ENCODE measurements at regions not wholly inside any gene's neighbourhood (a gene's known extent, or its start where the extent isn't known, plus 50 kb on each side); places are given as distances from the start of the nearest gene placed in this dataset.

DNA sequence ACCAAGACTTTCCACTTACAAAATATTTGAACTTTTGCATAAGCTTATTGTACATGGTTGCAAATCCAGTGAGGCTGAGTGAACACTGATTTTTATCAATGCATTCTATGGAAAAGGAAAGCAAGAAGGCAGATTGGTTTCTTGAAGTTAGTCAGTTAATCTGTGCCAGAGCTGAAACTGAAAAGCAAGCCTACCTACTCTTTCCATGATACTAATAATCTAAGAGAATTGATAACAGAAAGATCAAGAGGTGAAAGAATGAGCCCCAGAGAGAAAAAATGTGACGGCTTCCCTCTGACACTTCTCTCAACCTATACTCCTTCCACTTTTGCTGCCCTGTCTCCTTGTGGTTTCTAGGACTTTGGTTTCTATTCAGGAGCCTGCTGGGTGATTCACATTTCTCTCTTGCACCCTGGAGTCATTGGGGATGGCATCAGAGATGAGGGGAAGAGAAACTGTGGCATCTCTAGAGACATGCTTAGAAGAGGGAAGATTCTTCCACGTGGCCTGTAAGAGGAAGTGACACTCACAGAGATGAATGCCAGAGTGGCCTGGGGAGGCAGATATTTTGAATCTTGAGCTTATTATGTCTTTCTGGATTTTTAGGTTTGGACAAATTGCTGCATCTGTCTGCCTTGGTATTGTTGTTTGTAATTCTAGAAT is 158.6 kb upstream of the RIMS1 start:
- TF ChIP-seq POLR2A (IDR thresholded peaks at IDR 0.05; ENCODE audit: low read depth, low read length) (no peak), CTCF (IDR thresholded peaks at IDR 0.05; ENCODE audit: extremely low read depth in 1 of 2, insufficient read depth in 1 of 2, low read depth in 1 of 2, low read length in 2 of 2) (no peak), EZH2 (IDR thresholded peaks at IDR 0.05; ENCODE audit: borderline replicate concordance, low read depth, low read length, severe bottlenecking) (no peak), POLR2AphosphoS5 (IDR thresholded peaks at IDR 0.05; ENCODE audit: insufficient read depth, low read depth, low read length) (no peak), JUN (IDR thresholded peaks at IDR 0.05; ENCODE audit: borderline replicate concordance, insufficient read depth, insufficient read length, low read depth) (no peak), MAX (IDR thresholded peaks at IDR 0.05; ENCODE audit: insufficient read depth, insufficient read length) (no peak), FOS (IDR thresholded peaks at IDR 0.05; ENCODE audit: borderline replicate concordance, insufficient read depth, low read length) (no peak), GATA2 (IDR thresholded peaks at IDR 0.05; ENCODE audit: insufficient read depth, insufficient read length, low read depth, low read length) (no peak), MYC (IDR thresholded peaks at IDR 0.05; ENCODE audit: low read depth, low read length) (no peak)
